ENCODE measurements at regions not wholly inside any gene's neighbourhood (a gene's known extent, or its start where the extent isn't known, plus 50 kb on each side); places are given as distances from the start of the nearest gene placed in this dataset.

DNA sequence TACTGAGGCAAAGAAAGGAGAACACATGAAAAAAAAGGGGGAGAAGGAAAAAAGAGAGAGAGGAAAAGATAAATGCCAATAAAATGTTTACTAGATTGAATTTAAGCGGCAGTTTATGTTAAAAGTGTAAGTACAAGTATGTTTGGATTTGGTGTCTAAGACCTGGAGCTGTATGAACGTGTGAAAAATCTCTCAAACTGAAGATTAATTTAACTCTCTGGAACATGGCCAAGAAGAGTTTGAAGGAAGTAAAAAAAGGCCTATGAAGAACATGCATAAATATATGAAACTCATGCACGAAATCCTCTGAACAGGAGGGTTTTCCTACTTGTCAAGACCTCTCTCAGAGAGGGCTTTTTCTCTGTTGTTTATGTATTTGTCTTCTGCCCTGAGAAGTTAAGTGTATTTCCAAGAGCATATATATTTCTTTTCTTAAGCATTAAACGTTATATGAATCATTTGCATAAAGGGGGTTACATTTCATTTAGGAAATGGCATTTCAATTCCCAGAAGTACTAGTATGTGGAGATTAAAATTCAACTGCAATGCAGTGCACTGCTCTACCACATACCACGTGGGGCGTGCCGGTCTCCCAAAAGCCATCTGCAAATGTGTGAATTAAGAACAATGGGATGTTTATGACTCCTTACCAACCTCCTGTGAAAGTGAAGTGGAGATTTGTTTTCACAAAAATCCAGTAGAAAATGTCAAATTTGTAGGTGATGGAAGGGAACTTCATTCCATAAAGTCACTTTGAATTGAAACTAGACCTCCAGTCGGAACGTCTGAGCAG, 281.1 kb upstream of the TRIB2 start:
- H3K4me3 ChIP-seq (ENCODE audit: low read length in 2 of 2), result no peak overlapping the region
- no peaks in the 10 kb centered on the region for H3K36me3 ChIP-seq (ENCODE audit: control insufficient read depth in 2 of 2, insufficient read depth in 2 of 2, low read length in 2 of 2)
- no peaks in the 10 kb centered on the region for H3K4me1 ChIP-seq (ENCODE audit: control insufficient read depth, insufficient read depth, low read length)
- no peak overlapping the region for H3K27ac ChIP-seq (ENCODE audit: low read length)
- H3K27me3 ChIP-seq (ENCODE audit: control insufficient read depth in 1 of 2, insufficient read depth in 2 of 2, low read length in 2 of 2), result no peaks in the 10 kb centered on the region
- H3K9me3 ChIP-seq (ENCODE audit: control insufficient read depth in 2 of 2, low read length in 2 of 2), result no peaks in the 10 kb centered on the region
- no peak overlapping the region for H3K9ac ChIP-seq (ENCODE audit: low read length in 2 of 2)

DNA sequence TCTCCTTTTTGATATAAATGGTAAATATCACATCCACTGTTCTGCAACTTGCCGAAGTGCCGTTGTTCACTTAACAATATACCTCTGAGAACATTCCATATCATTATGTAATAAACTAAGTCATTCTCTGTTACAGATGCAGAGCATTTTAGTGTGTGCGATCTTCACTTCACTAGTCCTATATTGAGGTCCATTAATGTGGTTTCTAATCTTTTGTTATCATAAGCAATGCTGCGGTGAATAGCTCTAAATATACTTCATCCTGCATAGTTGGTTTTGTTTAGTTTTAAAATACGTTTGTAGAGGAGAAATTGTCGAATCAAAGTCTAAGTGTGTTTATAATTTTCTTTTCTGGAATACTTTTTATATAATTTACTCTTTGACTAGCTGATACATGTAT, 280.3 kb upstream of the TRIB2 start:
- no peak overlapping the region for H3K27ac ChIP-seq (ENCODE audit: low read length)
- H3K9me3 ChIP-seq (ENCODE audit: control insufficient read depth in 2 of 2, low read length in 2 of 2), result no peaks in the 10 kb centered on the region
- no peak overlapping the region for H3K9ac ChIP-seq (ENCODE audit: low read length in 2 of 2)
- H3K4me3 ChIP-seq (ENCODE audit: low read length in 2 of 2), result no peak overlapping the region
- H3K27me3 ChIP-seq (ENCODE audit: control insufficient read depth in 1 of 2, insufficient read depth in 2 of 2, low read length in 2 of 2), result no peaks in the 10 kb centered on the region
- no peaks in the 10 kb centered on the region for H3K4me1 ChIP-seq (ENCODE audit: control insufficient read depth, insufficient read depth, low read length)
- H3K36me3 ChIP-seq (ENCODE audit: control insufficient read depth in 2 of 2, insufficient read depth in 2 of 2, low read length in 2 of 2), result no peaks in the 10 kb centered on the region

DNA sequence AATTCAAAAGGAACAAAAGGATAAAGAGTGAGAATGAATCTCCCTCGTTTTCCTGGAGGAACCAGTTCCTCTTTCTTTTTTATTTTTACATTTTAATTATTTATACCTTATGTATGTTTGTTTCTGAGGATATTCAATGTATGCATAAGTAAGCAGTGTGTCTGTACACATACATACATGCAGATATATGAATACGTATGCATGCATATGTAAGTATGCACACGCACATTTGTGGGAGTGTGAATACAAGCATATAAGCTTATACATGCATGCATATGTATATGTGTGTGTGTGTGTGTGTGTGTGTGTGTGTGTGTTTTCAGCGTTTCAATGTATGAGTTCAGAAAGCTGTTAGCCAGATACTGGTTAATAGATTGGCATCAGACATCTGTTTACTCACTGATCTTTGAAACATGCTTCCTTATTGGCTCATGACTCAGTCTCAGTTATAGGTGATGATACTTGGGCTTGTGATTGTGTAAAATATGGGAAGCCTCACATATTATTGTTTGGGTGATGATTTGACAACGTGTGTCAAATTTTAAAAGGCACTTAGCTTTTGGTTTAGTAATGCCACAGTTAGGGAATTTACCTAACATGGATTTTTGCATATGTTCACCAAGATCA, 279.7 kb upstream of the TRIB2 start:
- Histone ChIP-seq H3K36me3 (ENCODE audit: control insufficient read depth in 2 of 2, insufficient read depth in 2 of 2, low read length in 2 of 2) (no peaks in the 10 kb centered on the region), H3K9me3 (ENCODE audit: control insufficient read depth in 2 of 2, low read length in 2 of 2) (no peaks in the 10 kb centered on the region), H3K27me3 (ENCODE audit: control insufficient read depth in 1 of 2, insufficient read depth in 2 of 2, low read length in 2 of 2) (no peaks in the 10 kb centered on the region), H3K4me1 (ENCODE audit: control insufficient read depth, insufficient read depth, low read length) (no peaks in the 10 kb centered on the region), H3K27ac (ENCODE audit: low read length) (no peak overlapping the region), H3K9ac (ENCODE audit: low read length in 2 of 2) (no peak overlapping the region), H3K4me3 (ENCODE audit: low read length in 2 of 2) (no peak overlapping the region)

DNA sequence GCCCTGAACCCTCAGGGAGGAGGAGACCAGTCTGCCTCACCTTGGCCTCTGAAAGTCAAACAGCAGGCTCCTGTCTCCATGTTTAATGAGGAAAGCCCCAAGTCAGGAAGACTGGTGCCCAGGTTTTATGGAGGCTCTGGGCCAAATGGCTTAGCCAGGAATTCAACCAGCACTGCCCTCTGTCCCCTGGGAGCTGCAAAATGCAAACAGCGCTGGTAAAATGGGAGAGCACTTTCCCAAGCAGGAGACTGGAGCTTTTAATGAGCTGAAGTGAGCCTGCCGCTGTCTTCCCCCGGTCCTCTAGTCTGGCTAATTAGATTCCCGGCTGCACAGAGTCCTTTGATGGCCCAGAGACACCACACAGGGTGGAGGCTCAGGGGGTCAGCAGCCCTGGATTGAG, 276.0 kb upstream of the TRIB2 start:
- no peak overlapping the region for H3K4me3 ChIP-seq (ENCODE audit: low read length in 2 of 2)
- no peaks in the 10 kb centered on the region for H3K9me3 ChIP-seq (ENCODE audit: control insufficient read depth in 2 of 2, low read length in 2 of 2)
- H3K4me1 ChIP-seq (ENCODE audit: control insufficient read depth, insufficient read depth, low read length), result no peaks in the 10 kb centered on the region
- H3K27me3 ChIP-seq (ENCODE audit: control insufficient read depth in 1 of 2, insufficient read depth in 2 of 2, low read length in 2 of 2), result no peaks in the 10 kb centered on the region
- no peak overlapping the region for H3K9ac ChIP-seq (ENCODE audit: low read length in 2 of 2)
- H3K36me3 ChIP-seq (ENCODE audit: control insufficient read depth in 2 of 2, insufficient read depth in 2 of 2, low read length in 2 of 2), result no peaks in the 10 kb centered on the region
- H3K27ac ChIP-seq (ENCODE audit: low read length), result no peak overlapping the region

DNA sequence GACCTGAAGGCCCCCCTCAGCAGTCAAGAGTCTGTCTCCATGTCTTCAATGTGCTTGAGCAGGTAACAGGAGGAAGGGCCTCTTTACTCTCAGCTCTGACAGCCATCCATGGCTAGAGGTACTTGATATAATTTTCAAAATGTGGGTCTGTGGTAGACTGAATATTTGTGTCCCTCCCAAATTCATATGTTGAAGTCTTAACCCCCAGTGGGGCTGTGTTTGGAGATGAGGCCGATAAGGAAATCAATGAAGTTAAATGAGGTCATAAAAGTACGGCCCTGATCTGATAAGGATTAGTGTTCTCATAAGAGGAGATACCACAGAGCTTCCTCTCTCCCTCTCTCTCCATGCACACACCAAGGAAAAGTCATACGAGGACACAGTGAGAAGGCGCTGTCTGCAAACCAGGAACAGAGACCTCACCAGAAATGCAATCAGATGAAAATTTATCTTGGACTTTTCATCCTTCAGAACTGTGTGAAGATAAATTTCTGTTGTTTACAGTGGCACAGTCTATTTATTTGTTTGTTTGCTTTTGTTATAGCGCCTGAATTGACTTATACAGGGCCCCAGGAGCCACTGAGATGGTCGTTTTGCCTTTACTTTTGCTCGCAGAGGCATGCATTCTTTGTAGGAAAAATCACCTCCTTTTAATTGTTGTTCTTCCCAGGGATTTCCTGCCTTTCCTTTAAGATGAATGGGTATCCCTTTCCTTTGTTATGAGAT, 274.8 kb upstream of the TRIB2 start:
- Histone ChIP-seq H3K4me1 (ENCODE audit: control insufficient read depth, insufficient read depth, low read length) (no peaks in the 10 kb centered on the region), H3K27ac (ENCODE audit: low read length) (no peak overlapping the region), H3K27me3 (ENCODE audit: control insufficient read depth in 1 of 2, insufficient read depth in 2 of 2, low read length in 2 of 2) (no peaks in the 10 kb centered on the region), H3K36me3 (ENCODE audit: control insufficient read depth in 2 of 2, insufficient read depth in 2 of 2, low read length in 2 of 2) (no peaks in the 10 kb centered on the region), H3K9me3 (ENCODE audit: control insufficient read depth in 2 of 2, low read length in 2 of 2) (no peaks in the 10 kb centered on the region), H3K4me3 (ENCODE audit: low read length in 2 of 2) (no peak overlapping the region), H3K9ac (ENCODE audit: low read length in 2 of 2) (no peak overlapping the region)

DNA sequence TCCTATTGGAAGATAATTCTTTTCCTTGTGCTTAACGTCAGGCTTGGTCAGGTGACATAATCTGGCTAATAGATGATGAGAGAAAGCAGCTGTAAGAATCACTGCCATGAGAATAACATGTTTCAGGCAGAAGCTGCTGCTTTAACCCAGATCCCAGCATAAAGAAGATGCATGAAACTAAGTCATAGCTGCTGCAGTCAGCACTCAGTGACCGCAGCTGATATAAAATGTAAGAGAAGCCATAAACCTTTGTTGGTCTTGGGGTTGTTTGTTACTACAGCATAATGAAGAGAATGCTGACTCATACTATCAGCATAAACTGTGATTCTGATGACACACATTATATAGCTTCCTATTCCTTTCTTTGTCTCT, 274.3 kb upstream of the TRIB2 start:
- Histone ChIP-seq H3K4me1 (ENCODE audit: control insufficient read depth, insufficient read depth, low read length) (no peaks in the 10 kb centered on the region), H3K27me3 (ENCODE audit: control insufficient read depth in 1 of 2, insufficient read depth in 2 of 2, low read length in 2 of 2) (no peaks in the 10 kb centered on the region), H3K9me3 (ENCODE audit: control insufficient read depth in 2 of 2, low read length in 2 of 2) (no peaks in the 10 kb centered on the region), H3K27ac (ENCODE audit: low read length) (no peak overlapping the region), H3K4me3 (ENCODE audit: low read length in 2 of 2) (no peak overlapping the region), H3K36me3 (ENCODE audit: control insufficient read depth in 2 of 2, insufficient read depth in 2 of 2, low read length in 2 of 2) (no peaks in the 10 kb centered on the region), H3K9ac (ENCODE audit: low read length in 2 of 2) (no peak overlapping the region)

DNA sequence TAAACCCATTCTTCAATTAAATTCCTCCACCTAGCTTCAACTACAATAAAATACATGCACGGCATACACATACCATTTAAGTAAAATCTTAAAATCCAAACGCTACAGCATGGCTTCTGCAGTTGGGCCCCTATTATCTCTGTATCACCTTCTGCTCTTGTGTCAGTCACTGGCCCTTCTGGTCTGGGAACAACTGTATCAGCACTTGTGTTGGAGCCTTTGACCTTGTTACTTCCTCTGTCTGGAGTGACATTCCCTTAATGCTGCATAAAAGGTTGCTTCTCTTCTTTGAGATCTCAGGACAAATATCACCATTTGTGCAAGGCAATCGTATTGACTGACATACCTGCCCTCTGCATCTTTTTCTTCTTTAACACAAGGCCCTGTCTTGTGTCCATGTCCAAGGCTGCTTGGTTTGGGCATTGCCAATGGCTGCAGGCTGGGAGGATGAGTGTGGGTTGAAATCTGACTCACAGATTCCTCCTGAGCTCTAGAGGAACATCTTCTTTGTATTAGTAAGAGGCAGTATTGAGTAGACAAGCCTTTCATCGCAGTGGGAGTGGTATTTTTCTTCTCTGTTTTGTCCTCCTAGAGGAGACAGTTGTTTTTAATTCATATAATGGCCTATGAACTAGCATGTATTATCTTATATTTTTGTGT, 267.8 kb upstream of the TRIB2 start:
- Histone ChIP-seq H3K9me3 (ENCODE audit: control insufficient read depth in 2 of 2, low read length in 2 of 2) (no peaks in the 10 kb centered on the region), H3K4me1 (ENCODE audit: control insufficient read depth, insufficient read depth, low read length) (no peaks in the 10 kb centered on the region), H3K27me3 (ENCODE audit: control insufficient read depth in 1 of 2, insufficient read depth in 2 of 2, low read length in 2 of 2) (no peaks in the 10 kb centered on the region), H3K27ac (ENCODE audit: low read length) (no peak overlapping the region), H3K9ac (ENCODE audit: low read length in 2 of 2) (no peak overlapping the region), H3K36me3 (ENCODE audit: control insufficient read depth in 2 of 2, insufficient read depth in 2 of 2, low read length in 2 of 2) (no peaks in the 10 kb centered on the region), H3K4me3 (ENCODE audit: low read length in 2 of 2) (no peak overlapping the region)

DNA sequence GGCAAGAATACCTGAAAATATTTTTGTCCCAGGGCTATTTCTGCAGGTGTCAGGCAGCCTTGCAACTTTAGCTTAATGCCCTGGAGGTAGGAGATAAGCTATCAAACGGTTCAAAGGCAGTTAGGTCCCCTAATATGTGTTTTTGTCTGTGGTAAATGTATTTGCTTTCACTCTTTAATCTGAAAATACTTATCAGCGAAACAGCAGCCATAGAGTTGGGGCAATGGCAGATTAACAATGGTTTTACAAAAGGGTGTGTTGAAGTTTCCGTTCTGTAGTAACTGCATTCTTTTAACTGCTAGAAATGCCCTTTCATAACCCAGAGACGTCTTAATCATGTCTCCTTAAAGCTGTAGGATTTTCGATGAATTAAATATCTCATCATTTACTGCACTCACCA, 265.0 kb upstream of the TRIB2 start:
- Histone ChIP-seq H3K36me3 (ENCODE audit: control insufficient read depth in 2 of 2, insufficient read depth in 2 of 2, low read length in 2 of 2) (no peaks in the 10 kb centered on the region), H3K4me3 (ENCODE audit: low read length in 2 of 2) (peak overlapping the region; percentile 17 to 23), H3K9ac (ENCODE audit: low read length in 2 of 2) (peak overlapping the region in 1 of 2 donors; percentile 14), H3K27ac (ENCODE audit: low read length) (no peak overlapping the region), H3K4me1 (ENCODE audit: control insufficient read depth, insufficient read depth, low read length) (no peaks in the 10 kb centered on the region), H3K27me3 (ENCODE audit: control insufficient read depth in 1 of 2, insufficient read depth in 2 of 2, low read length in 2 of 2) (no peaks in the 10 kb centered on the region), H3K9me3 (ENCODE audit: control insufficient read depth in 2 of 2, low read length in 2 of 2) (no peaks in the 10 kb centered on the region)

DNA sequence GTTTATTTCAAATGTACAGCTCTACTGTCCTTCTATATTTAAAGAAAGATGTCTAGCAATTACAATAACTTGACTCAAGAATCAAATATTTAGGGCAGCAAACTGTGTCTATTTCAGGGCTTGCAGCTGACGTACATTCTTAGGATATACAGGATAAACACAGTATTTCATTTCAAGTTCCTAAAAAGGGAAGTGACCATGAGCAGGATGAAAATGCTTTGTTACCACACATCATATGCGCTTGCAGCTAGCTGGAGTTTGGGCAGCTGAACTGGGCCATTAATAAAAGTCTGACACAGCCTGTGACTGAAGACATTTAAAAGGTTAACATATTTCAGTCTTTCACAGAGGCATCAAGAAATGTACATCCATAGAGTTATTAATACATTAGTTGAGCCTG, 264.6 kb upstream of the TRIB2 start:
- peak overlapping the region; percentile 17 to 23 for H3K4me3 ChIP-seq (ENCODE audit: low read length in 2 of 2)
- H3K4me1 ChIP-seq (ENCODE audit: control insufficient read depth, insufficient read depth, low read length), result no peaks in the 10 kb centered on the region
- H3K27ac ChIP-seq (ENCODE audit: low read length), result no peak overlapping the region
- H3K9me3 ChIP-seq (ENCODE audit: control insufficient read depth in 2 of 2, low read length in 2 of 2), result no peaks in the 10 kb centered on the region
- H3K9ac ChIP-seq (ENCODE audit: low read length in 2 of 2), result peak overlapping the region in 1 of 2 donors; percentile 14
- H3K36me3 ChIP-seq (ENCODE audit: control insufficient read depth in 2 of 2, insufficient read depth in 2 of 2, low read length in 2 of 2), result no peaks in the 10 kb centered on the region
- H3K27me3 ChIP-seq (ENCODE audit: control insufficient read depth in 1 of 2, insufficient read depth in 2 of 2, low read length in 2 of 2), result no peaks in the 10 kb centered on the region

DNA sequence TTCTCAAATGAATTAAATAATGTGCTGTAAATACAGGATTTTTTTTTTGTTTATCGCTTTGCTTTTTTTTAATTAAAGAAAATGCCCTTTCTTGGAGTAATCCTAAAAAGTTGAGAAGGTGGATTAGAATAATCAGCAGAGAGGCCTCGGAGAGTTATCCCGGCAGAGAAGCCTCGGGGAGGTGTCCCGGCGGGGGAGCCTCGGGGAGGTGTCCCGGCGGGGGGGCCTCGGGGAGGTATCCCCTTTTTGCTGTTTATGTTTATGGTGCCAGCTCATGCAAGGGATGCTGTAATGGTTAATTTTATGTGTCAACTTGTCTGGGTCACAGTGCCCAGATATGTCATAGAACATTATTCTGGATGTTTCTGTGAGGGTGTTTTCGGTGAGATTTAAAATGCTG, 263.0 kb upstream of the TRIB2 start:
- no peak overlapping the region for H3K4me3 ChIP-seq (ENCODE audit: low read length in 2 of 2)
- H3K4me1 ChIP-seq (ENCODE audit: control insufficient read depth, insufficient read depth, low read length), result no peaks in the 10 kb centered on the region
- no peaks in the 10 kb centered on the region for H3K36me3 ChIP-seq (ENCODE audit: control insufficient read depth in 2 of 2, insufficient read depth in 2 of 2, low read length in 2 of 2)
- H3K9me3 ChIP-seq (ENCODE audit: control insufficient read depth in 2 of 2, low read length in 2 of 2), result no peaks in the 10 kb centered on the region
- H3K9ac ChIP-seq (ENCODE audit: low read length in 2 of 2), result no peak overlapping the region
- no peak overlapping the region for H3K27ac ChIP-seq (ENCODE audit: low read length)
- no peaks in the 10 kb centered on the region for H3K27me3 ChIP-seq (ENCODE audit: control insufficient read depth in 1 of 2, insufficient read depth in 2 of 2, low read length in 2 of 2)

All from stomach smooth muscle (tissue), 2 donors.